SK-N-SH (cell line): ENCODE measurements at regions not wholly inside any gene's neighbourhood (a gene's known extent, or its start where the extent isn't known, plus 50 kb on each side); places are given as distances from the start of the nearest gene placed in this dataset.

Experiments
- CTCF ChIA-PET: fragments of 300-600, 350-600 bp; formaldehyde crosslinking; extraction: SDS; loops from one replicate; lab custom pipeline; 2021; lab: Yijun Ruan, JAX
- POLR2A ChIA-PET: fragments of 350-600 bp; sonication (Branson Sonifier 250); formaldehyde crosslinking; extraction: SDS; loops from one replicate; lab custom pipeline; 2020; ENCODE audit warnings: antibody characterized with exemption, inconsistent platforms; lab: Yijun Ruan, JAX
- DNase-seq: peaks from one replicate; pipeline ENCODE4 v3.0.0; 2012
- H2AFZ ChIP-seq: fragments of 200-600 bp; sonication (generic); 2 replicates; pipeline ENCODE4 v1.8.1; 2016; ENCODE audit warnings: antibody characterized with exemption, mild to moderate bottlenecking, low read depth
- H3F3A ChIP-seq: fragments of 200-600 bp; sonication (generic); replicated peaks from 2 replicates; pipeline ENCODE3; 2016; ENCODE audit warnings: antibody characterized with exemption, mild to moderate bottlenecking; ENCODE audit not compliant: insufficient read depth
- H3K27ac ChIP-seq, 2 experiments: fragments of 200-500 bp in 1 of 2; fragments of 200-600 bp in 1 of 2; sonication (Bioruptor generic) in 1 of 2; sonication (generic), shearing (Covaris generic) in 1 of 2; 2 replicates each; pipeline versions ENCODE4 v1.5.1 to v1.6.1; 2014 to 2016; ENCODE audit warnings: low read depth in 2 of 2, inconsistent platforms in 1 of 2, low read length in 1 of 2, mild to moderate bottlenecking in 1 of 2, mixed read lengths in 1 of 2
- H3K27me3 ChIP-seq: fragments of 200-600 bp; sonication (generic), shearing (Covaris generic); 2 replicates; pipeline ENCODE4 v1.6.1; 2016; ENCODE audit warnings: mixed run types; ENCODE audit not compliant: insufficient read depth
- H3K36me3 ChIP-seq, 2 experiments: fragments of 200-500 bp in 1 of 2; fragments of 200-600 bp in 1 of 2; sonication (Bioruptor generic) in 1 of 2; sonication (generic) in 1 of 2; replicated peaks in 1 of 2; 2 replicates each; pipeline versions ENCODE3 to v1.5.1; 2014 to 2016; ENCODE audit warnings: low read length in 1 of 2, mild to moderate bottlenecking in 1 of 2; ENCODE audit not compliant: insufficient read depth in 2 of 2, control insufficient read depth in 1 of 2
- H3K4me1 ChIP-seq, 2 experiments: fragments of 200-500 bp in 1 of 2; fragments of 200-600 bp in 1 of 2; sonication (Bioruptor generic) in 1 of 2; sonication (generic), shearing (Covaris generic) in 1 of 2; 2 replicates each; pipeline versions ENCODE4 v1.5.1 to v1.6.1; 2014 to 2016; ENCODE audit warnings: low read depth in 1 of 2, low read length in 1 of 2, mixed run types in 1 of 2; ENCODE audit not compliant: insufficient read depth in 2 of 2, control insufficient read depth in 1 of 2
- H3K4me2 ChIP-seq: fragments of 200-600 bp; sonication (generic), shearing (Covaris generic); 2 replicates; pipeline ENCODE4 v1.6.1; 2017; ENCODE audit warnings: mixed run types
- H3K4me3 ChIP-seq, 2 experiments: fragments of 200-500 bp in 1 of 2; fragments of 200-600 bp in 1 of 2; sonication (Bioruptor generic) in 1 of 2; sonication (generic), shearing (Covaris generic) in 1 of 2; 2 replicates each; pipeline versions ENCODE4 v1.5.1 to v1.8.1; 2014 to 2016; ENCODE audit warnings: low read depth in 2 of 2, inconsistent platforms in 1 of 2, low read length in 1 of 2, mild to moderate bottlenecking in 1 of 2, mixed read lengths in 1 of 2, moderate library complexity in 1 of 2
- H3K79me2 ChIP-seq: fragments of 200-600 bp; sonication (generic); 2 replicates; pipeline ENCODE4 v1.8.1; 2017; ENCODE audit warnings: mild to moderate bottlenecking; ENCODE audit not compliant: insufficient read depth
- H3K9ac ChIP-seq: fragments of 200-600 bp; sonication (generic); 2 replicates; pipeline ENCODE4 v1.6.1; 2017; ENCODE audit warnings: mixed run types
- H3K9me2 ChIP-seq: fragments of 200-600 bp; sonication (generic); 2 replicates; pipeline ENCODE4 v1.6.1; 2017; ENCODE audit warnings: mixed run types
- H3K9me3 ChIP-seq: fragments of 200-600 bp; sonication (generic); 2 replicates; pipeline ENCODE4 v1.6.1; 2017; ENCODE audit warnings: mixed run types, mild to moderate bottlenecking, moderate library complexity
- H4K20me1 ChIP-seq: fragments of 200-600 bp; sonication (generic); 2 replicates; pipeline ENCODE4 v1.6.1; 2017; ENCODE audit warnings: mild to moderate bottlenecking, mixed run types; ENCODE audit not compliant: insufficient read depth
- CHD2 ChIP-seq: fragments of 150-350 bp; IDR thresholded peaks from 2 replicates; pipeline ENCODE4 v1.6.1; 2018; ENCODE audit warnings: low read length; ENCODE audit not compliant: partially characterized antibody
- ELF1 ChIP-seq: IDR thresholded peaks from 2 replicates; pipeline ENCODE4 v1.4.0; 2012
- FOXM1 ChIP-seq: IDR thresholded peaks from 2 replicates; pipeline ENCODE4 v1.4.0; 2012; ENCODE audit warnings: low read depth, mild to moderate bottlenecking
- GABPA ChIP-seq: IDR thresholded peaks from 2 replicates; pipeline ENCODE4 v1.4.0; 2012; ENCODE audit warnings: low read depth, mild to moderate bottlenecking
- GATA2 ChIP-seq: sonication (generic); formaldehyde crosslinking; IDR thresholded peaks from 2 replicates; pipeline ENCODE4 v1.5.0; 2020; ENCODE audit warnings: mild to moderate bottlenecking, missing genetic modification reagents
- JUND ChIP-seq: IDR thresholded peaks from 2 replicates; pipeline ENCODE4 v1.4.0; 2012
- NRF1 ChIP-seq: IDR thresholded peaks from 2 replicates; pipeline ENCODE4 v1.6.1; 2012; ENCODE audit warnings: low read depth, mild to moderate bottlenecking, low read length
- POLR2AphosphoS5 ChIP-seq: IDR thresholded peaks from 2 replicates; pipeline ENCODE4 v1.6.1; 2012; ENCODE audit warnings: low read depth, low read length
- RAD21 ChIP-seq: IDR thresholded peaks from 2 replicates; pipeline ENCODE4 v1.6.1; 2012; ENCODE audit warnings: mild to moderate bottlenecking, low read length
- RXRA ChIP-seq: IDR thresholded peaks from 2 replicates; pipeline ENCODE4 v1.4.0; 2012; ENCODE audit warnings: low read depth, mild to moderate bottlenecking, borderline replicate concordance
- TEAD4 ChIP-seq: IDR thresholded peaks from 2 replicates; pipeline ENCODE4 v1.4.0; 2012; ENCODE audit warnings: mild to moderate bottlenecking, borderline replicate concordance; ENCODE audit not compliant: insufficient read depth
- YY1 ChIP-seq: IDR thresholded peaks from 2 replicates; pipeline ENCODE4 v1.4.0; 2012; ENCODE audit warnings: low read depth, mild to moderate bottlenecking
- WGBS: methylation state at CpG from one replicate; pipeline ENCODE4 v1.1.6; 2017; ENCODE audit warnings: low lambda C conversion rate; 5-methylcytosine and 5-hydroxymethylcytosine counted together
- TF ChIP-seq, protein P1 (sequence below): fragments of 150-350 bp; IDR thresholded peaks from 2 replicates; pipeline ENCODE4 v1.6.1; 2017; ENCODE audit warnings: antibody characterized with exemption, low read length, low read depth, borderline replicate concordance
- TF ChIP-seq, protein P2 (sequence below): IDR thresholded peaks from 2 replicates; pipeline ENCODE4 v1.4.0; 2012; ENCODE audit warnings: low read depth, borderline replicate concordance
- TF ChIP-seq, protein P3 (sequence below): IDR thresholded peaks from 2 replicates; pipeline ENCODE4 v1.4.0; 2012; ENCODE audit warnings: low read depth

DNA sequence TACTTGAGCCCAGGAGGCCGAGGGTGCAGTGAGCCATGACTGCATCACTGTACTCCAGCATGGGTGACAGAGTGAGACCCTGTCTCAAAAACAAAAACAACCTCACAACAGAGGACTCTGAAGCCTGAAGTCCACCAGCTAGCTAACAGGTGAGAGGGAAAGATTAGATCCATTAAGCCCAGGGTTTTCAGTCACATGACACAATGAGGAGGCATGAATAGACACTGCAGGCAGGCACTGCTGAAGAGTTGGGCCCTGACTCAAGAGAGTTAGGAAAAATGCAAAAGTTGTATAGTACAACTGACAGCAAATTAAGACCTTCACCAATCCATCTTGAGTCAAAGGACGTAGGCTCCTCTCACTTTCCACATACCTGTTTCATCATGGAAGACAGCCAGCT is 64.9 kb downstream of the IARS1 start:
- Histone ChIP-seq H3F3A (peaks cover 13% of the 10 kb centered on the region), H3K9me2 (no peaks in the 10 kb centered on the region), H3K4me1 (peaks cover 0 to 15% of the 10 kb centered on the region in 2 experiments; a peak in 2 of 4 replicates), H3K9ac (no peak overlapping the region), H4K20me1 (no peaks in the 10 kb centered on the region), H3K27ac (no peak overlapping the region), H3K36me3 (peaks cover 62% of the 10 kb centered on the region in 2 experiments), H3K27me3 (no peaks in the 10 kb centered on the region), H2AFZ (no peak overlapping the region), H3K4me3 (no peak overlapping the region), H3K79me2 (no peaks in the 10 kb centered on the region), H3K9me3 (no peaks in the 10 kb centered on the region), H3K4me2 (no peak overlapping the region)
- ChIA-PET POLR2A (no interaction called here), CTCF (interaction anchor here (0.6 to 1.5 kb wide), 4 partner anchors 16 to 562 kb away, joined by 3 to 5 read pairs (median 4); no protein-coding TSS in a partner anchor)
- 96% methylated on average over 2 of the region's 2 CpGs for WGBS
- TF ChIP-seq JUND (no peak), YY1 (no peak), RXRA (no peak), RAD21 (no peak), GATA2 (CRISPR knock-in tag) (no peak), GABPA (no peak)
- TF ChIP-seq, protein P1, sequence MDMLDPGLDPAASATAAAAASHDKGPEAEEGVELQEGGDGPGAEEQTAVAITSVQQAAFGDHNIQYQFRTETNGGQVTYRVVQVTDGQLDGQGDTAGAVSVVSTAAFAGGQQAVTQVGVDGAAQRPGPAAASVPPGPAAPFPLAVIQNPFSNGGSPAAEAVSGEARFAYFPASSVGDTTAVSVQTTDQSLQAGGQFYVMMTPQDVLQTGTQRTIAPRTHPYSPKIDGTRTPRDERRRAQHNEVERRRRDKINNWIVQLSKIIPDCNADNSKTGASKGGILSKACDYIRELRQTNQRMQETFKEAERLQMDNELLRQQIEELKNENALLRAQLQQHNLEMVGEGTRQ = no peak
- TF ChIP-seq, protein P2, sequence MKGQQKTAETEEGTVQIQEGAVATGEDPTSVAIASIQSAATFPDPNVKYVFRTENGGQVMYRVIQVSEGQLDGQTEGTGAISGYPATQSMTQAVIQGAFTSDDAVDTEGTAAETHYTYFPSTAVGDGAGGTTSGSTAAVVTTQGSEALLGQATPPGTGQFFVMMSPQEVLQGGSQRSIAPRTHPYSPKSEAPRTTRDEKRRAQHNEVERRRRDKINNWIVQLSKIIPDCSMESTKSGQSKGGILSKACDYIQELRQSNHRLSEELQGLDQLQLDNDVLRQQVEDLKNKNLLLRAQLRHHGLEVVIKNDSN = no peak
- no peak for DNase-seq

DNA sequence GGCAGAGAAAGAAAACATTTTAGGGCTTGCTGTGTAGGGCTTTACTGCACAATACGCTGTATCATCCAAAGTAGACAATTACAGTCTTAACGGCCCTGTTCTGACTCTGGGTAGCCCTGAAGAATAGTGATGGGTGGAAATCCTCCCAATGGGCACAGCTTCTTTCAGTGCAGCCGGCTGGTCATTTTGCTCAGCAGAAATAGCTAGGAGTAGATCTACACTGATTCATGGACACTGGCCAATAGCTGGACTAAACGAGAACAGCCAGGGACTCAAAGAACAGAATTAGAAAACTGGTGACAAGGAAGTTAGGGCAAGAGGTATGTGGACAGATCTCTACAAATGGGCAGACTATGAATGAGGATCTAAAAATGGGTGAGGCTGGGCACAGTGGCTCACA is 69.3 kb downstream of the IARS1 start:
- Histone ChIP-seq H3K9ac (no peak overlapping the region), H3K9me2 (no peaks in the 10 kb centered on the region), H4K20me1 (no peaks in the 10 kb centered on the region), H3K4me2 (no peak overlapping the region), H3K79me2 (no peaks in the 10 kb centered on the region), H3K4me3 (no peak overlapping the region), H2AFZ (no peak overlapping the region), H3K27ac (peak overlapping the region in 1 of 2 experiments; percentile 95; a peak in 2 of 4 replicates), H3K9me3 (no peaks in the 10 kb centered on the region), H3K4me1 (peaks cover 0 to 24% of the 10 kb centered on the region in 2 experiments; a peak in 2 of 4 replicates), H3F3A (peaks cover 5% of the 10 kb centered on the region), H3K36me3 (peaks cover 49 to 64% of the 10 kb centered on the region in 2 experiments), H3K27me3 (no peaks in the 10 kb centered on the region)
- DNase-seq = peak; percentile 41
- ChIA-PET POLR2A (no interaction called here), CTCF (interaction anchor here (0.9 to 3.9 kb wide), 5 partner anchors 11 to 90 kb away, joined by 3 to 19 read pairs (median 6); no protein-coding TSS in a partner anchor)
- 65% methylated on average over 4 of the region's 4 CpGs for WGBS
- TF ChIP-seq ELF1 = no peak
- TF ChIP-seq CHD2 = no peak
- TF ChIP-seq, protein P3, sequence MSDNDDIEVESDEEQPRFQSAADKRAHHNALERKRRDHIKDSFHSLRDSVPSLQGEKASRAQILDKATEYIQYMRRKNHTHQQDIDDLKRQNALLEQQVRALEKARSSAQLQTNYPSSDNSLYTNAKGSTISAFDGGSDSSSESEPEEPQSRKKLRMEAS = no peak
- TF ChIP-seq POLR2AphosphoS5 = no peak
- TF ChIP-seq TEAD4 = no peak
- no peak for TF ChIP-seq NRF1
- TF ChIP-seq, protein P1 = no peak
- no peak for TF ChIP-seq FOXM1
- no peak for TF ChIP-seq GABPA
